DMS53 (cell line): ENCODE measurements at regions not wholly inside any gene's neighbourhood (a gene's known extent, or its start where the extent isn't known, plus 50 kb on each side); places are given as distances from the start of the nearest gene placed in this dataset.
A peak's percentile ranks its signal among the peaks of the same experiment; 100 is the strongest.
"Not testable (repeated sequence)": the region's sequence is repeated elsewhere in the genome, so short reads cannot be mapped to it uniquely, and the experiment has no call there.

ENCODE experiments used
- DNase-seq: peaks from one replicate; lab custom pipeline; 2025; lab: John Stamatoyannopoulos, UW

DNA sequence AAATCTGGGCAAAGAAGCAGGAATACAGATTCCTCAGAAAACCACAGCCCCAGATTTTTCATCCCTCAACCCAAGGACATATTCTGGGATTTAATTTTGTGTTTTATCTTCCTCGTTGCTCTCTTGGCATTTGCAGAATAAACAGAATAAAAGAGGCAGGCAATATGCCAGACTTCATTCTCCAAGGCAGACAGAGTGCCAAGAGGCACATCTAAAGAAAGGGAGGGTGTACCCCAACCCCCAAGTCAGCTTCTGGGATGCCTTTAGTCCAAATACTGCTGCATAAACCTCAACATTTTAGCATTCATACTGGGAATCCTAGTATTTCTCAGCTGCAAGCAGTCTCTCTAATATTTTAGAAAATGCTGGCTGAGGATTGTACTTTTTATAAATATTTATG lies 629.2 kb downstream of the KLHL13 start:
- DNase-seq: no peak

DNA sequence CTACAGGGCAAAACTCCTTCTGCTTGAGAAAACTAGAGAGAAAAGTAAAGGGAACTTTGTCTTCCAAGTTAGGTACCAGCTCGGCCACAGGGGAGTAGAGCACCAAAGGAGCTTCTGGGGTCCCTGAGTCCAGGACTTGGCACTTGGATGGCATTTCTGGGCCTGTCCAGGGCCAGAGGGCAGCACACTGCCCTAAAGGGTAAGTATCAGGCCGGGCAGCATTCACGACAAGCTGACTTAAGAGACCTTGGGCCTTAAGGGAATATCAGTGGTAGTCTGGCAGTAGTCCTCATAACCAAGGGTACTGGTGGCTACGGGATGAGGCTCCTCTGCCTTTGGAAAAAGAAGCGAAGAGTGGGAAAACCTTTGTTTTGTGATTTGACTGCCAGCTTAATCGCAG lies 632.7 kb downstream of the KLHL13 start:
- no peak for DNase-seq

DNA sequence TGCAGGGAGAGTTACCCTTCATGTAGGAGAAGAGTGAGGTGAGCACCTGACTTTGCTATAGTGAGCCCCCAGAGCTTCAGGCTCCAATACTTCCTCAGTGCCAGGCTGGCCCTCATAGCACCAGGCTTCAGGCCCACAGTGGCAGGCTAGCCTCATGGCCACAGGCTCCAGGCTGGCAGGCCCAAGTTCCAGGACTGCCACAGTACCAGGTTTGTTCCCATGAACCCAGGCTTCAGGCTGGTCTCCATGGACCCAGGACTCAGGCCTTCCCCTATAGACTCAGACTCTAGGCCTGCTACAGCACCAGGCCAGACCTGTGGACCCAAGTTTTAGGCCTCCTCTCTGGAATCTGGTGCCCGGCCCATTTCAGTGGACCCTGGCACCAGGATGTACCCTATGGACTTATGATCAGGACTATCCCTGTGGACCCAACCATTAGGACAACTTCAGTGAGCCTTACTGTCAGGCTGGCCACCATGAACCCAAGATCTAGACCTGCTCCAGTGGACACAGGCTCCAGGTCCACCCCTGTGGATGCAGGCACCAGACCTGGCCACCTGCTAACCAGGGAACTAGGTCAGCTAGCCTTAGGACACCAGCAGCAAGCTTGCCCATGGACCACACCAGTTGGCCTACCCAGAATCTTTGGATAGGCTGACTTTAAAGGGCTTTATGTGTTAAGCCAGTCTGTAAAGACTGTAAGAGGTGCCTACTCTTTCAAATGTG lies 658.2 kb downstream of the KLHL13 start:
- DNase-seq: no peak

DNA sequence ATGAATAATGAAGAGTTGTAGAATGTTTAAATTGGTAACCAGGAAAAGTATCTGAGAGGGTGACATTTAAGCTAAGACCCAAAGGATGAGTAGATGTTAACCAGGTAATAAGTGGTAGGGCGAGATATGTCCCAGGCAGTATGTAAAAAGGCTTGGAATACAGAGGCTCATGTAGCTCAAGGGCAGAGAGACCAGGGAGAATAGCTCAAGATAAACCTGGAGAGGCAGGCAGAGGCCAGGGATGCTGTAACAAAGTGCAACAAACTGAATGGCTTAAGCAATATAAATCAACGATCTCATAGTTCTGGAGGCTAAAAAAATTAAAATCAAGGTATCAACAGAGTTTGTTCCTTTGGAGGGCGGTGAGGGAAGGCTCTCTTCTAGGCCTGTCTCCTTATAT lies 660.8 kb downstream of the KLHL13 start:
- no peak for DNase-seq

DNA sequence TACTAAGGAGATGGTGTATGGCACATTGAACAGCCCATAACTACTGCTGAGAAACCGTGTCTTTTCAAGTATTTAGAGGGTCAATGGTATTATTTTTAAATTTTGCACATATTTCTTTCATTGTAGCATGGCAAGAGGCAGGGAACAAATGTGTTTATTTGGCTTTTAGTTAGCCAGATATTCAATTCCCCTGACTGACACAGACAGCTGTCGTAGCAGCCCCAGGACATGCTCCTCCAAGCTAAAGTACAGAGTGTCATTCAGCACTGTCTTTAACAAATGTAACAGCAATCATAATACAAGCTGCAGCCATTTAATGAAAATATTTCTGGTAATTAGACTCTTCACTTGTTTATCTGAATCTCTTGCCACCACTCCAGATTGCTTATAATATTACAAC lies 687.1 kb downstream of the KLHL13 start:
- DNase-seq: no peak

DNA sequence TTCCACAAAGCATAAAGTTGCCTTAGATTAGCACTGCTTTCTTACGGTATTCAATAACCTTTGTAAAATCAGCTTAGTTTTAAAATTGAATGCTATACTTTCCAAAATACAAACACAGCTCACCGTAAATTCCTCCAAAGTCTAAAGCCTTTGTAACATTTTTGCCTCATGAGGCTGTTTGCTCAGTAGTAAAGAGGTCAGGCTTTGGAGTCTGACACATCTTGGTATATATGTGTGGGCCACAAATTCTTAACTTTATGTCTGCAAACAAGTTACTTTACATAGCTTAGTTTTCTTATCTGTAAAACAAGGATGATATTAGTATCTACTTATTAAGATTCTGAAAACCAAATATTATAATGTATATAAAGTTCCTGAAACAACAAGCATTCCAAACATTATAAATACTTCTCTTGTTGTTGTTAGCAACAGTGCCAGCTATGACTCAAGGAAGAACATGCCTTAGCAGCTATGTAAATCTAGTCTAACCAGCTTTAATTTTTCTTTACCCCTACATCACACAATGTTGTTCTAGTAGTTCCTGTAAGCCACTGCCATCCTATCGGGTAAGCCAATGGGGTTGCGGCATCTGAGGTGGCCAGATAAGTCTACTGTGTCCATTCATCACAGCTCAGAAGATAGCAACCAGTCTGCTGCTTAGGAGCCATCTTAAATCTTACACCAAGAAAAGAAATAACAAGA lies 709.0 kb downstream of the KLHL13 start:
- DNase-seq: no peak

DNA sequence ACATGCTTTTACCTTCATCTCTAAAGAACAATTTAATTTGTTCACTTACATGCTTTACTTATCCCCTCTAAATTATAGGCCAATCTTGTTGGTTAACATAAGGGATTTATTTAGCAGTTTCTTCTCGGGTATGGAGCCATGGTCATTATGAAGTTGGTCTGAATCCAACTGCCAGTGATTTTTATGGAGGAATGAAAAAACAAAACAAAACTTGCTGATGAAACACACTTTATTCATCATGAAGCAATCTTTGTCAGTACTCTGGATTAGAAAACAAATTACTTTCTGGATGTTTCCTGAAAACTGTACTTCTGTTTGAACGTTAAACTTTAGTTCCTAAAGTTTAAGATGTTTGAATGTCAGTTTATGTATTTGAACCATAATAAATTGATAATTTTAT lies 715.8 kb downstream of the KLHL13 start:
- DNase-seq: no peak

DNA sequence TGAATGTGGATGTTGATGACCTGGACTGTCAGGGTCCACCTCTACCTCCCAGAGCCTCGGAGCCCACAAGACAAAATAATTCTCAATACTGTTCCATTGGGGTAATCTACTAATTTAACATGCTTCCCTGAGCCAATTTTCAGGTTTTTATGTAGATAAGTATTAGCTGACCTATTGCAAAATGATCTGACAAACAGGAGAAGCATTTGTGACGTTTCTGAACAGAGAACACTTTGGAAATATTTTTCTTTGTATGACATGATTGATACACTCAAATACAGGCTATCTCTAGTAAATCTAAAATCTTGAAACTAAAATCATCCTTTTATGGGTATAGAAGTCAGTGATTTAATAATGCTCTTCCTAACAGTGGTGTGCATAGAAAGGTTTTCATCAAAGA lies 716.6 kb downstream of the KLHL13 start:
- DNase-seq: no peak

DNA sequence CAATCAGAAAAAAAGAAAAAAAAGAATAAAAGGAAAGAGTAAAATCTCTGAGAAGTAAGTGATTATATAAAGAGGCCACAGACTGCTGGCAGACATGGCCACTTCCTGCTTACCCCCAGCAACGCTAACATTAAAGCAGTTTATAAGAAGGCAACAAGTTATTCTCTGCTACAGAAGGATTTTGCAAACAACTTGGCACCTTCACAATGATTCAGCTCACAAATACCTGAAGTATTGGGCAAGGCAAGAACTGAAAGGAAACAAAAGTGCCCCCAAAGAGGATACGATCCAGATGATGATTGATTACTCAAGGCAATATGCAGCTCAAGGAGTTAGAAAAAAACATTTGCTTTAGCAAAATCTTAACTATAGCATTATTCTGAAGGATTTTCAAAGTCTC lies 718.8 kb downstream of the KLHL13 start:
- no peak for DNase-seq

DNA sequence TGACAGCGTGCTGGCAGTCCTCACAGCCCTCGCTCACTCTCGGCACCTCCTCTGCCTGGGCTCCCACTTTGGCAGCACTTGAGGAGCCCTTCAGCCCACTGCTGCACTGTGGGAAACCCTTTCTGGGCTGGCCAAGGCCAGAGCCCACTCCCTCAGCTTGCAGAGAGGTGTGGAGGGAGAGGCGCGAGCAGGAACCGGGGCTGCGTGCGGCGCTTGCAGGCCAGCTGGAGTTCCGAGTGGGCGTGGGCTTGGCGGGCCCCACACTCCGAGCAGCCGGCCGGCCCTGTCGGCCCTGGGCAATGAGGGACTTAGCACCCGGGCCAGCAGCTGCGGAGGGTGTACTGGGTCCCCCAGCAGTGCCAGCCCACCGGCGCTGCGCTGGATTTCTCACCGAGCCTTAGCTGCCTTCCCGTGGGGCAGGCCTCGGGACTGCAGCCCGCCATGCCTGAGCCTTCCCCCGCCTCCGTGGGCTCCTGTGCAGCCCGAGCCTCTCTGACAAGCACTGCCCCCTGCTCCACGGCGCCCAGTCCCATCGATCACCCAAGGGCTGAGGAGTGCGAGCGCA lies 722.0 kb downstream of the KLHL13 start:
- not testable (repeated sequence) for DNase-seq

DNA sequence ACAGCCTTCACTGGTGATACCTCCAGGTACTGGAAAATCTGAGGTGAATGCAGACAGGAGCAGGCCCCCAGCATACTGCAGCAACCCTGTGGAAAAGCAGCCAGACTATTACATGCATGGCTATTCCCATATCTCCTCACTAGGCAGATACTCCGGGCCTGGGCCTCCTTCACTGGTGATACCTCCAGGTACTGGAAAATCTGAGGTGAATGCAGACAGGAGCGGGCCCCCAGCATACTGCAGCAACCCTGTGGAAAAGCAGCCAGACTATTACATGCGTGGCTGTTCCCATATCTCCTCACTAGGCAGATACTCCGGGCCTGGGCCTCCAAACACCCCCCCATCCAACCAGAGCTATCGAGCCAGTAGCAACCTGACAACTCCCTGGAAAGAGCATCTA lies 724.2 kb downstream of the KLHL13 start:
- DNase-seq: not testable (repeated sequence)

DNA sequence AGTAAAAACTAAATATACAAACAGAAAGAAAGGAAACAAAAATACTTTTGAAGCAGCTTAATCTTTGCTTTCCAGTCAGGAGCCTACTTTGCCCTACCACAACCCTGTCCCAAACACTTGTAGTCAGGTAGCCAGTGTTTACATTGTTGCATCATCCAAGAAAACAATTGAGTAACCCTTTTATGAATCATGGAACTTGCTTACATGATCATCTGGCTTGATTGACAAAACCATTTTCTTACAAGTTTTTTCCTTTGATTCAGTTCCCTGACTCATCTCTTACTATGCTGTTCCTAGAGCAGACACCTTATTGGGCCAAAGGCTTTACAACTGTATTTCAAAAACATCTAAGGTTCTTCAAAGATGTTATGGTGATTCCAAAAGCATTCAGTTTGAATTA lies 740.1 kb downstream of the KLHL13 start:
- DNase-seq: peak; percentile 83

DNA sequence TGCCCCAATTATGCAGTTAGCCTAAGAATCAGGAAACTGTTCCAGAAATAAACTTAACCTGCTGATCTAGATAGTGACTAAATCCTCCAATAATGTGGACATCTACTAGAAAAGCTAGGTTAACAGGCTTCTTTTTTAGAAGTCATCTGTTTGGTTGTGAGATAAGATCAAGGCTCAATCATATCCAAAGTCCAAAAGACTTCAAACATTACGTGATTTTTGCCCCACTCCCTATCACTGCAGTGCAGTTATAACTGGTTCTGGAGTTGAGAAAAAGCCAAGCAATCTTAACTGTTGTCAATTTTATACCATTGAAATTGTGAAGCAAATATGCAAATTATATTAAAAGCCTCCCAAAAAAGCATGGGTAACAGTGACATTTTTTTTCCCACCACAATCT lies 781.4 kb downstream of the KLHL13 start:
- no peak for DNase-seq

DNA sequence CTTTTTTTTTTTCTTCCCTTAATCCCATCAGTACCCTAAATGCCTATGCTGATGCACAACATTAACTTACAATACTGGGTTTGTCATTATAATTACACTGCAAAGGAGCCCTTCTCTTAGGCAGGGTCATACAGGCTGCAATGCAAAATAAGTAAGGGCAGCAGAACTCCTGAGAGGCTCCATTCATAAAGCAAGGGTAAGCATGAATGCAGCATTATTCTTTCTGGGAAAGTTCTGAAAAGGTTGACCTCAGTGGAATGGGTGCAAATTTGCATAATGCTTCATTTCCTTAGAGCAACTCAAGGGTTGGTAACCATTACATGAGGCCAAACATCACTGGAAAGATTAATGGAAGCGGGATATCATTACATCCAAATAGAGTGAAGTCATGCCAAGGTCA lies 789.2 kb downstream of the KLHL13 start:
- DNase-seq: no peak

DNA sequence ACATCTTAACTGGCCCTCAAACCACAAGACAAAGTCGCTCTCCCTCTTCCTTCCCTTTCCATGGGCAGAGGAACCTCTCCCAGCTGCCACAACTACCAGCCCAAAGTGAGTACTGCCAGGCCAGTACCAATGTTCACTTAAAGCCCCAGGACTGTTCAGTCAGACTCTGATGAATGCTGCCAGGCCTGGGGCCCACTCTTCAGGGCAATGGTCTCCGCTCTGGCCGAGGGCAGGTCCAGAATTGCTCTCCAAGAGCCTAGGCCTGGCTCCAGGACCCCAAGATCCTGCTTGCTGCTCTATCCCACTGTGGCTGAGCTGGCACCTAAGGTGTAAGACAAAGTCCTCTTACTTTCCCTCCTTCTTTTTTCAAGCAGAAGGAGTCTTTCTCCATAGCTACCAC lies 790.9 kb downstream of the KLHL13 start:
- no peak for DNase-seq

DNA sequence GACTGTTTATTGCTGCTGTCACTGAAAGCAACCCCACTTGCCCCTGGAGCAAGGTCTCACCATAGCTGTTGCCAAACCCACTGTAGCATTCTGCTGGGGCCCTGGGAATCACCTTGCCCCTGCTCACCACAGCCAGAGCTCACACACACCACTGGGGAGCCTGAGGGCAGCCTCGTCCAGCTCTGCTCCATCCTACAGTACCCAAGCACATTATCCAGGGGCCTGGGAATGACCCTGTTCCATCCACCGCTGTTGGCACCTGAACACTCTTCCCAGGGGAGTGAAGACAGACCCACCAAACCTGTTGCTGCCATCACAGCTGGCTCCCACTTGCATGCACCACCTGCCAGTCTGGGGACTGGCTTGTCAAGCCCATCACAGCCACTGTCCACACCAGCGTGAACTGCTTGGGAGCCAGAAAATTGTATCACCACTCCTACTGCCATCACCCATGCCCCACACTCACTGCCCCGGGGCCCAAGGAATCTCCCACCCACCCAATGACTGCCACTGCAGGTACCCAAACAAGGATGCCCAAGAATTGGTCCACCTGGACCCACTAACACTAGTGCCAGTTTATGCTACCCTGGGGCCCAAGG lies 811.3 kb downstream of the KLHL13 start:
- no peak for DNase-seq

DNA sequence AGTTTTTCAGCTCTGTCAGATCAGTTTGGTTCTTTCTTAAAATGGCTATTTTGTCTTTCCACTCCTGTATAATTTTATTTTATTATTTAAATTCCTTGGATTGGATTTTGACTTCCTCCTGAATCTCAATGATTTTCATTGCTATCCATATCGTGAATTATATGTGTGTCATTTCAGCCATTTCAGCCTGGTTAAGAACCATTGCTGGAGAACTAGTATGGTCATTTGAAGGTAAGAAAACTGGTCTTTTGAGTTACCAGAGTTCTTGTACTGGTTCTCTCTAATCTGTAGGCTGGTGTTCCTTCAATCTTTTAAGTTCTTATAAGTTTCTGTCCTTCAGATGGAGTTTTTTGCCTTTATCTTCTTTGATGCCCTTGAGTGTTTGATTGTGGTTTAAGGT lies 815.5 kb downstream of the KLHL13 start:
- DNase-seq: no peak

DNA sequence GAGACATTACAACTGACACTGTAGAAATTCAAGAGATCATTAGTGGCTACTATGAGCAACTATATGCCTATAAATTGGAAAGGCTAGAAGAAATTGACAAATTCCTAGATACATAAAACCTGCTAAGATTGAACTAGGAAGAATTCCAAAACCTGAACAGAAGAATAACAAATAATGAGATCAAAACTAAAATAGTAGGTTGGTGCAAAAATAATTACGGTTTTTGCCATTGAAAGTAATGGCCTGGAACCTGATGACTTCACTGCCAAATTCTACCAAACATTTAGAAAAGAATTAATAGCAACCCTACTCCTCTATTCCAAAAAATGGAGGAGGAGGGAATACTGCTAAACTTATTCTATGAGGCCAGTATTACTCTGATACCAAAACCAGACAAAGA lies 824.9 kb downstream of the KLHL13 start:
- DNase-seq: no peak

DNA sequence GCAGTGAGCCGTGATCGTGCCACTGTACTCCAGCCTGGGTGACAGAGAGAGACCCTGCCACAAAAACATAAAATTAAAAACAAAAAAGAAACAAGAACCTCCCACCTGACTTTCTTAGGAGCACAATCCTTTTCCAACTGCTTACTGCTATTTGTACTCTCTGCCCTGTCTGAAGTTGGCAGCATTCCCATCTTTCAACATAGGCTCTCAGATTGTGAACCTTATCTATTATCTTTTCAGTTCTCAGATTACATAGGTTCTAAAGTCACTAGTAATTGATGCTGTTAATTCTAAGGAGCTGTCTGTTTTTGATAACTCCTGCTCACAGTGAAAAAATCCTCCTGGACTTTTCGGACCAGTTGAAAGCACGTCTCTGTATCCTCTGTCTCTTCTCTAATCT lies 812.2 kb upstream of the CT83 start:
- peak; percentile 1 for DNase-seq
